Upper lobe of left lung (tissue), 4 donors: ENCODE measurements at regions not wholly inside any gene's neighbourhood (a gene's known extent, or its start where the extent isn't known, plus 50 kb on each side); places are given as distances from the start of the nearest gene placed in this dataset.

ENCODE experiments used
- CTCF ChIP-seq, 6 experiments: fragments of 450-650 bp in 4 of 6; fragments of 200-600 bp in 2 of 6; sonication (generic) in 2 of 6; IDR thresholded peaks; one replicate each; pipeline ENCODE4 v1.5.1; 2016 to 2019; ENCODE audit warnings: antibody characterized with exemption in 6 of 6
- POLR2A ChIP-seq, 4 donors: fragments of 450-650 bp; IDR thresholded peaks; one replicate each; pipeline ENCODE4 v1.5.1; 2016 to 2017; ENCODE audit warnings: antibody characterized with exemption in 4 of 4, mild to moderate bottlenecking in 2 of 4

GRCh38 chr14:98731701-98732100 lies 540.3 kb downstream of the BCL11B start:
- TF ChIP-seq CTCF (IDR thresholded peaks at IDR 0.05) (no peak), POLR2A (IDR thresholded peaks at IDR 0.05) (no peak)
